Activated CD4-positive, alpha-beta T cell treated with anti-CD3 and anti-CD28 coated beads for 48 hours (primary cell): ENCODE measurements at regions not wholly inside any gene's neighbourhood (a gene's known extent, or its start where the extent isn't known, plus 50 kb on each side); places are given as distances from the start of the nearest gene placed in this dataset.
"Not testable (repeated sequence)": the region's sequence is repeated elsewhere in the genome, so short reads cannot be mapped to it uniquely, and the experiment has no call there.

Source experiments
- DNase-seq: peaks from one replicate; pipeline ENCODE4 v3.0.0-alpha.2; 2020

DNA sequence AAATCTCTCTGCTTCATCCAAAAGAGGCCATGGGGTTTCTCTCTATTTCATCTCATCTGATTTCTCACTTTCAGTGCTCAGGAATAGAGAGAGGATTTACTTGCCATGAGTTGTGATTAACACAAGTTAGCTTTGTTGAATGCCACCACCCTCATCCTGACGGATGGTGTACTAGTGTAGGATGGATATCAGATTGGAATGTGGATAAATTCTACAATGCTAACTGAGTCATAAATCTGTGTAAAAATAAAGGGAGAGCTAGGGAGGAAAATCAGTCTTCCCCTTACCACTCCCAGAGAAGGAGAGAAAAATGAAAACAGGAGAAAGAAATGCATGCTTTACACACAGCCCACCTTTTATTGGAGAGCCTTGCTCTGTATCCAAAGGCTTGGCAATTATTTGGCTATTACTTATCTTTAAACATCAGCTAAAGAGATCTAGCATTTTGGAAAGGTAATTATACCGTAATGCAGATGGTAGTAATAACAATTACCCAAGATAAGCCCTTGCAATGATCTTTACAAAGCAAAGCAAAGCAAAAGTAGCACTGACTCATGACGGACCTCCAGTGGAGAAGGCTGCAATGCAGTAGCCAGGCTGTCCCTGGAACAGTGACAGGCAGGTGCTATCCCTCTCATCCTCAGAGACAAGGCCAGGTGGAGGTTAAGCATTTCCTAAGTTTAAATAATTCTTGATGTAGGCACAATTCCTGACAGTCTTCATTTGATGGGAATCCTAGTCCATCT lies 306.3 kb upstream of the PPARGC1A start:
- no peak for DNase-seq

- no peak for DNase-seq
Measured at GRCh38 chr4:24192018-24192641, 302.3 kb upstream of the PPARGC1A start.

- DNase-seq = no peak
Measured at GRCh38 chr4:24190761-24191695, 301.2 kb upstream of the PPARGC1A start.

DNA sequence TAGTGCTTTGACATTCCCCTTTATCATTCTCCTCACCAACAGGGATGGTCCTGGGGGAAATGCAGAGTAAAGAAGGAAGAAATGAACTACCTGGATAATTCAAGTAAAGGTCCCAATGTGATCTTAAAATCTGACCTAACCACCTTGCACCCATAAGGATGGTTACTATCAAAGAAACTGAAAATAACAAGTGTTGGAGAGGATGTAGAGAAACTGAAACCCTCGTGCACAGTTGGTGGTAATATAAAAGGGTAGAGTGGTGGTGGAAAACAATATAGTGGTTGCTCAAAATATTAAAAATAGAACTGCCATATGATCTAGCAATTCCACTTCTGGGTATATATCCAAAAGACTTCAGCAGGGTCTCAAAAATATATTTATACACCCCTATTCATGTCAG lies 298.6 kb upstream of the PPARGC1A start:
- no peak for DNase-seq

- no peak for DNase-seq
Measured at GRCh38 chr4:24186466-24186865, 296.6 kb upstream of the PPARGC1A start.

- no peak for DNase-seq
Measured at GRCh38 chr4:24181005-24181404, 291.2 kb upstream of the PPARGC1A start.

DNA sequence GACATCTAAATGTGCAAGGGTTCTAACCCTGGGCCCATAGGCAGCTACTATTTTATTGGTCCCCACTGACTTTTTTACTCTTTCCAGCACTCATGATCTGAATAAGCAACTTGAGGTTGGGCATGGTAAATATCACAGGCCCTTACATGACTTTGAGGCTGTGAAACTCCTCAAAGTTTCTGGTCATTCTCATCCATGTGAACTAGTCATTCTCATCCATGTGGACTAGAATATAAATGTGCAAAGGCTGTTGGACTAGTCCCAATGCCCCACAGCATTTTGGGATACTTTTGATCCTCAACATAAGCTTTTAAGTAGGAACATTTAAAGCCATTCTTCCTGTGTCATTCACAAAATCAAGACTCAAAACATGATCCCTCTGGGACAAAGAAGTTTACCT lies 290.7 kb upstream of the PPARGC1A start:
- no peak for DNase-seq

DNA sequence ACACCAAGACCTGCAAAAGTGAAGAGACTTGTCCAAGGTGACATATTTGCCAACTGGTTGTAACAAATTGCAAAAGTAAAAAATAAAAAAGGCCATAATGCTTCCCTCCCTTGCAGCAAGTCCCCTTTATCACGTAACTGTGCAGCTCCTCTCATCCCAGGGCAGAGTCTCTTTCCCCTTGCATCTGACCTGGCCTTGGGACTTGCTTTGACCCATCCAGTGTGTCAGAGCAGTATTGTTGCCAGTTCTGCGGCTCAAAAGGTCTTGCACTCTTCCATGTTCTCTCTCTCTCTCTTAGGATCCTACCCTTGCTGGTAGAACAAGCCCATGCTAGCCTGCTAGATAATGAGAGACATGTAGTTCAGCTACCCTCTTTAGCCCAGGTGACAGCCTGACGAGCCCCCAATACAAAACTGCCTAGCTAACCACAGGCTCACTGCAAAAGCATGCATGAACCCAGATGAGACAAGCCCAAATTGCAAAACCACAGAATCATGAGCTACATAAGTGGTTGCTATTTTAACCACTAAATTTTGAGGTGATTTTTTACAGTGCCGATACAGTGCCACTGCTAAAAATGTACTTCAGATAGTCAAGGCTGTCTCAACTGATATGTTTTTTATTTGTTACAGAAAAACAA lies 289.5 kb upstream of the PPARGC1A start:
- DNase-seq = no peak

GRCh38 chr4:24177443-24177842 lies 287.6 kb upstream of the PPARGC1A start:
- not testable (repeated sequence) for DNase-seq

DNA sequence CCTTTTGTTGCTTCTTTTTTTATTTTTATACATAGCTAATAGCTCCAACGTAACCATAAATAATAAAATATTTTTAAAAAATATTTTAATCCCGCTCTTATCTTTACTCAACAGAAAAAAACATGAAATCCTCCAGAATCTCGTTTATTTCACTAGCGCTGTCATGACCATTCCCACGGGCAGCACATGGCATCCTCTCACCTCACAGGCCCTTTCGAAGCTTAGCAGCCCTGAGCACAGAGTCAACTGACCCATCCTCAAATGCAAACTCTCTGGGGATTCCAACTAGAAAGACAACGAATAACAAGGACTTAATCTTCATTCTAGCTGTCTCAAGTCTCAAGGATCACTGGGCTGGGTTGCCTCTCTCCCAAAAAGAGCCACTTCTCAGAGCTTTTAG lies 285.9 kb upstream of the PPARGC1A start:
- DNase-seq = no peak

GRCh38 chr4:24174602-24175001 lies 284.8 kb upstream of the PPARGC1A start:
- no peak for DNase-seq

GRCh38 chr4:24172406-24172805 lies 282.6 kb upstream of the PPARGC1A start:
- no peak for DNase-seq

DNA sequence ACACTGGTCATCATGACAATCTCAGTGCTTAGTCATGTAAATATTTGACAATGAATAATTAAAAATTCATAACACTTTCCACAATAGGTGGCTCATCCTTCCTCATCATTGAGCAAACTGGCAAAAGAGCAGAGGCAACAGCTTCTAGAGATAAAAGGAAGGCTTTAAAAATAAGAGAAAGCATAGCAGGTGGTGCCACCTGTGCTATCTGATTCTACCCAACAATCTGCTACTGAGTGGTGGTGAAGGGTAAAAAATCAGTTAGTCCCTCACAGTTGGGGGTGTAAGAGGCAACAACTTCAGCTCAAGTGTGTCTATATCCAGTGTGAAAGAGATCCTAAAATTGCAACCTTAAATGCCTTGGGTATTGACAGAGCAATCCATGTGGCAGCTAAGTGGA lies 280.1 kb upstream of the PPARGC1A start:
- DNase-seq = no peak

DNA sequence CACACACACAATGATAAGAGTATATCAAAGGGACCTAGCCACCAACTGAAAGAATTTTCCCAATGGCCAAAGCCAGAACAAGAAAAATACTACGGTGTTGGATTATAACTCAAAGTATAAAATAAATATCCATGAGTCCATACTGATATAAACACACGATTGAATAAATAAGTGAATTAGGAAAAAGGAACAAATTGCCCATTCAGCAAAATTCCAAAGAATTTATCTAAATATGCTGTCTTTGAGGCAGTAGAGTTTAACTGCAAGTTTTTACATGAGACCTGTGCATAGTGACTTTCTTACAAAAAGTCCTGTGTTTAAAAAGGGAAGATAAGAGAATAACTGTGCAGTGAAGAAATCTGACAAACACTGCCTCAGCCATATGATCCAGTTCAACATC lies 278.8 kb upstream of the PPARGC1A start:
- no peak for DNase-seq

- no peak for DNase-seq
Measured at GRCh38 chr4:24166501-24166900, 276.7 kb upstream of the PPARGC1A start.

- no peak for DNase-seq
Measured at GRCh38 chr4:24164797-24165196, 274.9 kb upstream of the PPARGC1A start.

DNA sequence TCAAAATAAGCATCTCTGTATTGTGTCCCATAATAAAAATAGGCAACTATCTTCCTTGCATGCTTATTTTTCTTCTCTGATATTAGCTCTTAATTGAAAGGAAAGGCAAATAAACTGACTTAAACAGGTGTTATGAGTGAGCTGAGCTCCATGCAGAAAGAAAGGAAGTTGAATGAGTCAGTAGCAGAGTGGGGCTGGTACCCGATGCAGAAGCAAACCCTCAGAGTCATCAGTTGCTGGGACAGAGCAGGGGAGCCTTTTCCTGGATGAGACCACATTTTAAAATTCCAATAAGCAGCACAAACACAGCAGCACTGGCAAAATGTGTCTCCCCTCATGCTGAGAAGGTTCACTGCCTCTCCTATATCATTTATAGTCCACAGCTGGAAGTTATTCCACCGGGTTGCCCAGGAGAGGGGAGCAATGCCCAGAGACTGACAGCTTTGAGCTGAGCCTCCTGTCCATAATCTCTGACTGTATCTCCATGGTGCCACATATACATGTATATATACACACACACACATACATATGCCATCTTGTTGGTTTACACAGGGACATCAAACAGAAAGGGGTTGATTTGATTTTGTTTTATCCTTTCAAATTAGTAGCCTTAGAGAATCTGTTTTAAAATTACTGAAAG lies 274.3 kb upstream of the PPARGC1A start:
- no peak for DNase-seq

DNA sequence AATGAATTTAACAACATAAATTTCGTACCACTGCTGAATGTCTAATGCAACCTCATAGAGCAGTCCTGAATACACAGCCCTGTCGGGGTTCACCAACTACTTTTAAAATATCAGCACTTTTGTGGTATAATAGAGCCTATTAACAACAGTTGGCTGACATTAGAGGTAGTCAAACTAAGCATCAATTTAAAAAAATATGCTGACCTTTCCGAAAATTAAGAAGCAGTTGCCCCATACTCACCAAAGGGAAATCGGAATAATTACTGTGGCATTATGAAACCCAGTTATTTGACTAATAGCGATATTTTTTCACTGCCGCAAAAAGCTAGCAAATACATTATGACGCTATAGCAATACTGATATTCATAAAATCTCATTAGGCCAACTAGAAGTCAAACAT lies 273.5 kb upstream of the PPARGC1A start:
- DNase-seq = no peak

- no peak for DNase-seq
Measured at GRCh38 chr4:24160358-24160757, 270.5 kb upstream of the PPARGC1A start.

DNA sequence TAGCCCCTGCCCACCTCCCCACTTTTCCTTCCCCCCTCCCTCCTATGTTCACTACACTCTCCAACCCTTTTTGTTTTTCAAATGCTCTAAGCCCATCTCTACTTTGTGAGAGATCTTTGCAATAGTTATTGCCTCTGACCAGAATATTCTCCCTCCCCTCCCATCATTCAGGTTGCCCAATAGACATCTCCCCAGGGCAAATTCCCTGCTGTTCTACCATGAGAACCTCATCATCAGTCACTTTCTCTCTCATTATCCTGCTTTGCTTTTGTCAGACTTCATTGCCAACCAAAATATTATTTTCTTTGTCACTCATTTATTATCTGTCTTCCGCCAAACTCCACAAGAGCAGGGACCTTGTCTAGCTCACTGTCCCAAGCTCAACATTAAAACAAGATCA lies 268.2 kb upstream of the PPARGC1A start:
- no peak for DNase-seq

- DNase-seq = no peak
Measured at GRCh38 chr4:24150034-24150433, 260.2 kb upstream of the PPARGC1A start.

DNA sequence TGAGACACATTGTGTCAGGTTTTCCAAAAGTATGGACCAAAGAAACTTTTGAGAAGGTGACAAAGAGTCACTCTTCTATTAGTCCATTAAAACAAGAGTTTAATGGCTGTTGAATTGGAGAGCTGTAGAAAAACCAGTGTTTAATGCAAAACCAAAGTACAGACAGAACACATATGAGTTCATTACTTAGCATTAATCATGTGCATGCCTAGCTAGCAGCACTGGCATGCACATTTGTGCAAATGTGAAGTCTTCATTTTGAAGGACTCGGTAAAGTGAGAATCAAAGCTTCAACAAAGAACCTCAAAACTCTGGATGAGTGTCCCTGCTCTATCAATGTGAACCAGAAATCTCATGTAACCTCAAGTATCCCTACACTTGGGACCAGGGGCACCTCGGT lies 256.3 kb upstream of the PPARGC1A start:
- no peak for DNase-seq

- no peak for DNase-seq
Measured at GRCh38 chr4:24145591-24145990, 255.7 kb upstream of the PPARGC1A start.
